Keratinocyte (primary cell): ENCODE measurements at regions not wholly inside any gene's neighbourhood (a gene's known extent, or its start where the extent isn't known, plus 50 kb on each side); places are given as distances from the start of the nearest gene placed in this dataset.

Experiments
- DNase-seq: peaks from one replicate; pipeline ENCODE4 v3.0.0-alpha.2; 2011; ENCODE audit warnings: low read depth, missing footprints, low spot score
- FAIRE-seq: peaks from 2 replicates; lab custom pipeline; 2011; peaks lifted over from hg19 to GRCh38; lab: Jason Lieb, UNC
- H2AFZ ChIP-seq: 2 replicates; pipeline ENCODE4 v1.6.0; 2012; ENCODE audit warnings: low read length, control low read depth, inconsistent platforms; ENCODE audit not compliant: control insufficient read depth
- H3K27ac ChIP-seq: 2 replicates; pipeline ENCODE4 v1.5.1; 2011; ENCODE audit warnings: low read length; ENCODE audit not compliant: control insufficient read depth, insufficient read depth
- H3K27me3 ChIP-seq: 3 replicates; pipeline ENCODE4 v1.6.0; 2011; ENCODE audit warnings: low read length; ENCODE audit not compliant: control insufficient read depth, insufficient read depth; ENCODE audit errors: extremely low read depth
- H3K36me3 ChIP-seq, 2 experiments: 2 replicates in 1 of 2; 3 replicates in 1 of 2; pipeline ENCODE4 v1.5.1; 2011; ENCODE audit warnings: low read length in 2 of 2, mild to moderate bottlenecking in 1 of 2; ENCODE audit not compliant: control insufficient read depth in 2 of 2, insufficient read depth in 2 of 2; ENCODE audit errors: extremely low read depth in 1 of 2
- H3K4me1 ChIP-seq: 3 replicates; pipeline ENCODE4 v1.5.1; 2011; ENCODE audit warnings: low read length; ENCODE audit not compliant: control insufficient read depth, insufficient read depth; ENCODE audit errors: extremely low read depth
- H3K4me2 ChIP-seq: 3 replicates; pipeline ENCODE4 v1.6.0; 2011; ENCODE audit warnings: low read depth, low read length; ENCODE audit not compliant: control insufficient read depth, insufficient read depth; ENCODE audit errors: extremely low read depth
- H3K4me3 ChIP-seq, 3 experiments: fragments of 200-600 bp in 1 of 3; sonication (generic) in 1 of 3; 2 replicates in 2 of 3; 3 replicates in 1 of 3; pipeline ENCODE4 v1.5.1; 2011 to 2016; ENCODE audit warnings: low read length in 3 of 3, mild to moderate bottlenecking in 3 of 3, control low read depth in 2 of 3, inconsistent platforms in 1 of 3, low read depth in 1 of 3, mixed read lengths in 1 of 3, mixed run types in 1 of 3, moderate library complexity in 1 of 3; ENCODE audit not compliant: control insufficient read depth in 2 of 3, insufficient read depth in 2 of 3; ENCODE audit errors: extremely low read depth in 1 of 3
- H3K79me2 ChIP-seq: 2 replicates; pipeline ENCODE4 v1.6.0; 2012; ENCODE audit warnings: low read length; ENCODE audit not compliant: control insufficient read depth, insufficient read depth
- H3K9ac ChIP-seq: 3 replicates; pipeline ENCODE4 v1.6.0; 2011; ENCODE audit warnings: low read length; ENCODE audit not compliant: control insufficient read depth, insufficient read depth; ENCODE audit errors: extremely low read depth
- H3K9me1 ChIP-seq: 3 replicates; pipeline ENCODE4 v1.6.0; 2011; ENCODE audit warnings: low read length; ENCODE audit not compliant: control insufficient read depth, insufficient read depth; ENCODE audit errors: extremely low read depth
- H3K9me3 ChIP-seq: 2 replicates; pipeline ENCODE4 v1.5.1; 2012; ENCODE audit warnings: low read depth, low read length; ENCODE audit not compliant: control insufficient read depth
- H4K20me1 ChIP-seq: 3 replicates; pipeline ENCODE4 v1.6.0; 2011; ENCODE audit warnings: low read length; ENCODE audit not compliant: control insufficient read depth, insufficient read depth; ENCODE audit errors: extremely low read depth
- EZH2 ChIP-seq: IDR thresholded peaks from one replicate; pipeline ENCODE4 v1.6.1; 2012; ENCODE audit warnings: inconsistent platforms, mild to moderate bottlenecking, low read length, moderate library complexity
- dilution Hi-C: fragments of 300-500 bp; cut with MboI; formaldehyde crosslinking; loops from one replicate; pipeline ENCODE4 v1.7.0; 2020; ENCODE audit warnings: low sequenced_read_pairs; ENCODE audit not compliant: extremely low pct_ligation_motif_present
- TF ChIP-seq, protein P1 (sequence below), 3 experiments: IDR thresholded peaks in 1 of 3; conservative IDR thresholded peaks in 1 of 3; optimal IDR thresholded peaks in 1 of 3; 2 replicates in 2 of 3; 3 replicates in 1 of 3; pipeline versions ENCODE3 to v1.5.1; 2011; ENCODE audit warnings: low read length in 3 of 3, mild to moderate bottlenecking in 3 of 3, moderate library complexity in 2 of 3, control low read depth in 1 of 3, inconsistent platforms in 1 of 3; ENCODE audit not compliant: insufficient read depth in 2 of 3; ENCODE audit errors: extremely low read depth in 1 of 3

DNA sequence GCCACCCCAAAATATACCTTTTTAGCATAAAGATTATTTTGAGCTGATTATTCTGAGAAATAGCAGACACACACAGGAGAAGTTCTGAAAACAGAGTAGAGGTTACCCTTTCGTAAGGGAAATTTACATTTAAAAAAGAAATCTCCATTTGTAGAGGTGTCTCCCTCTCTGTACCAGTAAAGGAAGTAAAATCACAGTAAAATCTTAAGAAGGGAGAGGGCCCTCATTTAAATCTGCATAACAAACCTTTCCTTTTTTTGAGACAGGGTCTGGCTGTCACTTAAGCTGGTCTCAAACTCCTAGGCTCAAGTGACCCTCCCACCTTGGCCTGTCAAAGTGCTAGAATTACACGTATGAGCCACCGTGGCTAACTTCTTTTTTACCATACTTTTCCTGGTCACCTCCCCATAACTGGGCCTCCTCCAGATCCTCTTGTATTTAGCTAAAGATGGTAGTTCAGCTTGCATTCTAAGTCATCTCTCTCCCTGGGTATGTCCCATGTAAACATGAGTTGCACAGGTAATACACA is 92.2 kb upstream of the INTU start:
- Histone ChIP-seq H3K9me3 (no peaks in the 10 kb centered on the region), H3K27me3 (no peaks in the 10 kb centered on the region), H3K9me1 (no peaks in the 10 kb centered on the region), H3K79me2 (no peaks in the 10 kb centered on the region), H4K20me1 (no peaks in the 10 kb centered on the region), H3K9ac (no peak overlapping the region), H3K4me3 (no peak overlapping the region), H3K4me1 (no peaks in the 10 kb centered on the region), H2AFZ (no peak overlapping the region), H3K36me3 (no peaks in the 10 kb centered on the region), H3K4me2 (no peak overlapping the region), H3K27ac (no peak overlapping the region)
- DNase-seq (no peak), FAIRE-seq (no peak)
- TF ChIP-seq, protein P1, sequence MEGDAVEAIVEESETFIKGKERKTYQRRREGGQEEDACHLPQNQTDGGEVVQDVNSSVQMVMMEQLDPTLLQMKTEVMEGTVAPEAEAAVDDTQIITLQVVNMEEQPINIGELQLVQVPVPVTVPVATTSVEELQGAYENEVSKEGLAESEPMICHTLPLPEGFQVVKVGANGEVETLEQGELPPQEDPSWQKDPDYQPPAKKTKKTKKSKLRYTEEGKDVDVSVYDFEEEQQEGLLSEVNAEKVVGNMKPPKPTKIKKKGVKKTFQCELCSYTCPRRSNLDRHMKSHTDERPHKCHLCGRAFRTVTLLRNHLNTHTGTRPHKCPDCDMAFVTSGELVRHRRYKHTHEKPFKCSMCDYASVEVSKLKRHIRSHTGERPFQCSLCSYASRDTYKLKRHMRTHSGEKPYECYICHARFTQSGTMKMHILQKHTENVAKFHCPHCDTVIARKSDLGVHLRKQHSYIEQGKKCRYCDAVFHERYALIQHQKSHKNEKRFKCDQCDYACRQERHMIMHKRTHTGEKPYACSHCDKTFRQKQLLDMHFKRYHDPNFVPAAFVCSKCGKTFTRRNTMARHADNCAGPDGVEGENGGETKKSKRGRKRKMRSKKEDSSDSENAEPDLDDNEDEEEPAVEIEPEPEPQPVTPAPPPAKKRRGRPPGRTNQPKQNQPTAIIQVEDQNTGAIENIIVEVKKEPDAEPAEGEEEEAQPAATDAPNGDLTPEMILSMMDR (optimal IDR thresholded peaks at IDR 0.05 in 1 of 3, IDR thresholded peaks at IDR 0.05 in 1 of 3, conservative IDR thresholded peaks at IDR 0.05 in 1 of 3; ENCODE audit: extremely low read depth in 1 of 3, insufficient read depth in 2 of 3, low read length in 3 of 3), result no peak
- no peak for TF ChIP-seq EZH2
- dilution Hi-C loops, result no loop called here

DNA sequence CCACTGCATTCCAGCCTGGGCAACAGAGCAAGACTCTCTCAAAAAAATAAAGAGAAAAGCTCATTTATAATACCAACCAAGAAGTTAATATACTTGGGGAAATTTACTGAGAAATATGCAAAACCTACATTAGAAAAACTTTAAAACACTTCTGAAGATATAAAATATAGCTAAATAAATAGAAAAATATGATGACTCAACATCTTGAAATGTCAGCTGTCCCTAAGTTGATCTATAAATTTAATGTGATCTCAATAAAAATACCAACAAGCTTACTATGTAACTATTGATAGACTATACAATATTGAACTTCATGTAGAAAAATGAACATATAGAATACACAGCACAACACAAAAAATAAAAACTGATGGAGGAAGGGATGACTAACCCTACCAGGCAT is 87.5 kb upstream of the INTU start:
- H3K9me1 ChIP-seq, result no peaks in the 10 kb centered on the region
- no peak overlapping the region for H3K4me3 ChIP-seq
- TF ChIP-seq EZH2, result no peak
- TF ChIP-seq, protein P1 (optimal IDR thresholded peaks at IDR 0.05 in 1 of 3, IDR thresholded peaks at IDR 0.05 in 1 of 3, conservative IDR thresholded peaks at IDR 0.05 in 1 of 3; ENCODE audit: extremely low read depth in 1 of 3, insufficient read depth in 2 of 3, low read length in 3 of 3), result no peak
- no peaks in the 10 kb centered on the region for H3K79me2 ChIP-seq
- no peaks in the 10 kb centered on the region for H3K9me3 ChIP-seq
- H3K4me1 ChIP-seq, result no peaks in the 10 kb centered on the region
- H3K4me2 ChIP-seq, result no peak overlapping the region
- no peak overlapping the region for H3K9ac ChIP-seq
- no peaks in the 10 kb centered on the region for H4K20me1 ChIP-seq
- H3K27ac ChIP-seq, result no peak overlapping the region
- H2AFZ ChIP-seq, result no peak overlapping the region
- dilution Hi-C loops, result no loop called here
- DNase-seq (no peak), FAIRE-seq (no peak)
- no peaks in the 10 kb centered on the region for H3K36me3 ChIP-seq
- no peaks in the 10 kb centered on the region for H3K27me3 ChIP-seq
